ENCODE measurements at regions not wholly inside any gene's neighbourhood (a gene's known extent, or its start where the extent isn't known, plus 50 kb on each side); places are given as distances from the start of the nearest gene placed in this dataset.

DNA sequence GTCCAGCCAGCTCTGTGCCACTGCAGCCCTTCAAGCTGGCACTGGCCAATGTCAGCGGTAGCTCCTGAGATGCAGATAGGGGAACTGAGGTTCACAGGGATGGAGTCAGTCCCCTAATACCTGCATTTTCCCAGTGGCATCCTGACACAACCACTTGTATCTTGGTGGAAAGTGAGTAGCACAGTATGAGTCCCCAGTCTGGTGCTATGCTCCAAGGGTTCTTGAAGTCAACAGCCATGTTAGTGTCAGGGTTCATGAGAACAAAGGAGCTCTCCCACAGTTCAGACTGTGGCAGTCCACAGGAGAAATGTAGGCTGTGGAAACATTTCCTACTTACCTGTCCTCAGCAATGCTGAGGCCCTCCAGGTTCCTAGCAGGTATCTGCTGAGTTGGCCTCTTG is 115.5 kb downstream of the ZNF736 start:
- TF ChIP-seq EZH2 (IDR thresholded peaks at IDR 0.05; ENCODE audit: low read length): no peak
- TF ChIP-seq CTCF (optimal IDR thresholded peaks at IDR 0.05 in 1 of 3, IDR thresholded peaks at IDR 0.05 in 1 of 3, conservative IDR thresholded peaks at IDR 0.05 in 1 of 3; ENCODE audit: extremely low read depth in 1 of 3, insufficient read depth in 2 of 3, low read length in 3 of 3): no peak
